ENCODE measurements at regions not wholly inside any gene's neighbourhood (a gene's known extent, or its start where the extent isn't known, plus 50 kb on each side); places are given as distances from the start of the nearest gene placed in this dataset.

- Histone ChIP-seq H3K4me1 (peaks cover 0 to 8% (median 0%) of the 10 kb centered on the region in 4 donors), H3K27me3 (no peaks in the 10 kb centered on the region), H3K36me3 (no peaks in the 10 kb centered on the region), H3K27ac (no peak overlapping the region), H3K4me3 (no peak overlapping the region), H3K9me3 (no peaks in the 10 kb centered on the region)
- no peak for TF ChIP-seq CTCF (IDR thresholded peaks at IDR 0.05)
- DNase-seq, result no peak
- intact Hi-C loops (cut with DNase I; ENCODE audit: low total_unique reads), result no loop called here
Observed at GRCh38 chr1:69421286-69421685, 146.4 kb upstream of the LRRC7 start.

GRCh38 chr1:69425871-69426270 is 141.9 kb upstream of the LRRC7 start:
- no peak for TF ChIP-seq CTCF (IDR thresholded peaks at IDR 0.05)
- no peaks in the 10 kb centered on the region for H3K9me3 ChIP-seq
- no peak overlapping the region for H3K27ac ChIP-seq
- DNase-seq, result no peak
- H3K27me3 ChIP-seq, result no peaks in the 10 kb centered on the region
- H3K36me3 ChIP-seq, result no peaks in the 10 kb centered on the region
- H3K4me3 ChIP-seq, result no peak overlapping the region
- peaks cover 0 to 8% (median 0%) of the 10 kb centered on the region in 4 donors for H3K4me1 ChIP-seq
- intact Hi-C loops (cut with DNase I; ENCODE audit: low total_unique reads), result no loop called here

GRCh38 chr1:69426401-69426800 is 141.3 kb upstream of the LRRC7 start:
- H3K4me3 ChIP-seq, result no peak overlapping the region
- no peak for TF ChIP-seq CTCF (IDR thresholded peaks at IDR 0.05)
- intact Hi-C loops (cut with DNase I; ENCODE audit: low total_unique reads), result no loop called here
- no peak overlapping the region for H3K27ac ChIP-seq
- H3K9me3 ChIP-seq, result no peaks in the 10 kb centered on the region
- H3K36me3 ChIP-seq, result no peaks in the 10 kb centered on the region
- no peak for DNase-seq
- H3K27me3 ChIP-seq, result no peaks in the 10 kb centered on the region
- peaks cover 0 to 5% (median 0%) of the 10 kb centered on the region in 4 donors for H3K4me1 ChIP-seq

- no peaks in the 10 kb centered on the region for H3K4me1 ChIP-seq
- no peak for TF ChIP-seq CTCF (IDR thresholded peaks at IDR 0.05)
- intact Hi-C loops (cut with DNase I; ENCODE audit: low total_unique reads), result no loop called here
- no peak for DNase-seq
- no peaks in the 10 kb centered on the region for H3K36me3 ChIP-seq
- H3K9me3 ChIP-seq, result no peaks in the 10 kb centered on the region
- no peaks in the 10 kb centered on the region for H3K27me3 ChIP-seq
- H3K27ac ChIP-seq, result no peak overlapping the region
- no peak overlapping the region for H3K4me3 ChIP-seq
Observed at GRCh38 chr1:69433073-69433472, 134.6 kb upstream of the LRRC7 start.

GRCh38 chr1:69436151-69436550 is 131.6 kb upstream of the LRRC7 start:
- intact Hi-C loops (cut with DNase I; ENCODE audit: low total_unique reads), result no loop called here
- TF ChIP-seq CTCF (IDR thresholded peaks at IDR 0.05), result no peak
- no peaks in the 10 kb centered on the region for H3K9me3 ChIP-seq
- H3K27ac ChIP-seq, result no peak overlapping the region
- no peak overlapping the region for H3K4me3 ChIP-seq
- no peak for DNase-seq
- no peaks in the 10 kb centered on the region for H3K36me3 ChIP-seq
- H3K4me1 ChIP-seq, result no peaks in the 10 kb centered on the region
- no peaks in the 10 kb centered on the region for H3K27me3 ChIP-seq

Measured in tibial artery (tissue), 4 donors.